Gastrocnemius medialis (tissue), 4 donors: ENCODE measurements at regions not wholly inside any gene's neighbourhood (a gene's known extent, or its start where the extent isn't known, plus 50 kb on each side); places are given as distances from the start of the nearest gene placed in this dataset.

Source experiments
- ATAC-seq, 2 donors: fragments of 150-250 bp; one replicate each; pipeline ENCODE4 v1.9.1; 2016
- DNase-seq, 2 donors: peaks; one replicate each; pipeline ENCODE4 v3.0.0-alpha.2; 2019
- H3K27ac ChIP-seq, 4 donors: fragments of 200-600 bp; sonication (generic); 1 replicate in 1 of 4; 2 replicates in 3 of 4; pipeline ENCODE4 v1.5.1; 2016 to 2018; ENCODE audit warnings: mild to moderate bottlenecking in 2 of 4, moderate library complexity in 1 of 4
- H3K27me3 ChIP-seq, 3 donors: fragments of 200-600 bp; sonication (generic) in 2 of 3; 1 replicate in 1 of 3; 2 replicates in 2 of 3; pipeline versions ENCODE4 v1.5.1 to v1.6.0; 2016 to 2019; ENCODE audit warnings: mild to moderate bottlenecking in 1 of 3, moderate library complexity in 1 of 3
- H3K36me3 ChIP-seq, 2 donors: fragments of 200-600 bp; sonication (generic) in 1 of 2; one replicate each; pipeline ENCODE4 v1.5.1; 2017 to 2018
- H3K4me1 ChIP-seq, 2 donors: fragments of 200-600 bp; sonication (generic) in 1 of 2; one replicate each; pipeline ENCODE4 v1.5.1; 2016 to 2017; ENCODE audit warnings: mild to moderate bottlenecking in 2 of 2
- H3K4me3 ChIP-seq, 4 donors: fragments of 200-600 bp; sonication (generic) in 3 of 4; 1 replicate in 1 of 4; 2 replicates in 3 of 4; pipeline ENCODE4 v1.5.1; 2016 to 2019; ENCODE audit warnings: mild to moderate bottlenecking in 2 of 4
- H3K9me3 ChIP-seq, 3 donors: fragments of 200-600 bp; sonication (generic) in 2 of 3; 1 replicate in 1 of 3; 2 replicates in 2 of 3; pipeline ENCODE4 v1.5.1; 2016 to 2019
- CTCF ChIP-seq, 5 experiments: fragments of 450-650 bp in 3 of 5; fragments of 200-600 bp in 2 of 5; sonication (generic) in 2 of 5; IDR thresholded peaks in 4 of 5; conservative IDR thresholded peaks in 1 of 5; 1 replicate in 4 of 5; 2 replicates in 1 of 5; pipeline ENCODE4 v1.5.1; 2016 to 2019; ENCODE audit warnings: antibody characterized with exemption in 5 of 5, mild to moderate bottlenecking in 3 of 5, moderate library complexity in 3 of 5
- POLR2A ChIP-seq, 2 donors: fragments of 450-650 bp; IDR thresholded peaks; one replicate each; pipeline ENCODE4 v1.6.1; 2017; ENCODE audit warnings: antibody characterized with exemption in 2 of 2, mild to moderate bottlenecking in 2 of 2, moderate library complexity in 2 of 2
- in situ Hi-C, 4 donors: fragments of 200-750 bp; cut with MboI; loops; one replicate each; pipeline versions ENCODE4 v1.15.0 to v1.8.0; 2017; ENCODE audit warnings: low sequenced_read_pairs in 4 of 4
- intact Hi-C: fragments of 100-400 bp; cut with DNase I; formaldehyde crosslinking; loops from one replicate; pipeline ENCODE4 v1.15.1; 2023; ENCODE audit warnings: low total_unique reads

- no peak for TF ChIP-seq POLR2A (IDR thresholded peaks at IDR 0.05)
- TF ChIP-seq CTCF (IDR thresholded peaks at IDR 0.05 in 4 of 5, conservative IDR thresholded peaks at IDR 0.05 in 1 of 5), result no peak
- intact Hi-C loops (no loop called here), in situ Hi-C loops (no loop called here)
Measured at GRCh38 chr17:79431175-79431574, 179.7 kb downstream of the RBFOX3 start.

GRCh38 chr17:79429864-79430494, 180.9 kb downstream of the RBFOX3 start:
- Histone ChIP-seq H3K27ac (no peak overlapping the region), H3K9me3 (no peaks in the 10 kb centered on the region), H3K27me3 (peaks cover 13 to 30% (median 23%) of the 10 kb centered on the region in 3 donors), H3K4me1 (no peaks in the 10 kb centered on the region), H3K4me3 (no peak overlapping the region), H3K36me3 (no peaks in the 10 kb centered on the region)
- in situ Hi-C loops (no loop called here), intact Hi-C loops (no loop called here)
- TF ChIP-seq CTCF (IDR thresholded peaks at IDR 0.05 in 4 of 5, conservative IDR thresholded peaks at IDR 0.05 in 1 of 5), result no peak
- DNase-seq (no peak), ATAC-seq (no peak)

More at GRCh38 chr17:79431175-79431574, 179.7 kb downstream of the RBFOX3 start:
- no peaks in the 10 kb centered on the region for H3K9me3 ChIP-seq
- H3K36me3 ChIP-seq, result no peaks in the 10 kb centered on the region
- no peaks in the 10 kb centered on the region for H3K4me1 ChIP-seq
- ATAC-seq (no peak), DNase-seq (no peak)
- H3K27ac ChIP-seq, result no peak overlapping the region
- H3K27me3 ChIP-seq, result peaks cover 18 to 28% (median 23%) of the 10 kb centered on the region in 3 donors
- no peak overlapping the region for H3K4me3 ChIP-seq

GRCh38 chr17:79428988-79429387, 181.9 kb downstream of the RBFOX3 start:
- peaks cover 10 to 25% (median 16%) of the 10 kb centered on the region in 3 donors for H3K27me3 ChIP-seq
- ATAC-seq, result no peak
- H3K9me3 ChIP-seq, result no peaks in the 10 kb centered on the region
- in situ Hi-C loops (no loop called here), intact Hi-C loops (no loop called here)
- DNase-seq, result no peak
- H3K4me3 ChIP-seq, result no peak overlapping the region
- H3K27ac ChIP-seq, result no peak overlapping the region
- no peaks in the 10 kb centered on the region for H3K36me3 ChIP-seq
- no peaks in the 10 kb centered on the region for H3K4me1 ChIP-seq
- no peak for TF ChIP-seq CTCF (IDR thresholded peaks at IDR 0.05 in 4 of 5, conservative IDR thresholded peaks at IDR 0.05 in 1 of 5)
- TF ChIP-seq POLR2A (IDR thresholded peaks at IDR 0.05), result no peak

GRCh38 chr17:79427621-79428539, 183.0 kb downstream of the RBFOX3 start:
- Histone ChIP-seq H3K4me3 (no peak overlapping the region), H3K27me3 (peaks cover 0 to 20% (median 13%) of the 10 kb centered on the region in 3 donors), H3K4me1 (no peaks in the 10 kb centered on the region), H3K9me3 (no peaks in the 10 kb centered on the region), H3K27ac (no peak overlapping the region), H3K36me3 (no peaks in the 10 kb centered on the region)
- intact Hi-C loops (no loop called here), in situ Hi-C loops (no loop called here)
- DNase-seq, result no peak
- no peak for ATAC-seq
- TF ChIP-seq POLR2A (IDR thresholded peaks at IDR 0.05), result no peak
- TF ChIP-seq CTCF (IDR thresholded peaks at IDR 0.05 in 4 of 5, conservative IDR thresholded peaks at IDR 0.05 in 1 of 5), result no peak
